Hepatocyte (in vitro differentiated cells): ENCODE measurements at regions not wholly inside any gene's neighbourhood (a gene's known extent, or its start where the extent isn't known, plus 50 kb on each side); places are given as distances from the start of the nearest gene placed in this dataset.

Experiments
- DNase-seq: peaks from one replicate; pipeline ENCODE4 v3.0.0-alpha.2; 2016; ENCODE audit warnings: low spot score
- H2AFZ ChIP-seq: fragments of 200-600 bp; sonication (generic); 2 replicates; pipeline ENCODE4 v1.6.0; 2016; ENCODE audit warnings: antibody characterized with exemption, mild to moderate bottlenecking
- H3K27ac ChIP-seq: fragments of 200-600 bp; sonication (generic); 2 replicates; pipeline ENCODE4 v1.5.1; 2016; ENCODE audit warnings: mild to moderate bottlenecking
- H3K27me3 ChIP-seq: fragments of 200-600 bp; sonication (generic); 2 replicates; pipeline ENCODE4 v1.6.1; 2016
- H3K36me3 ChIP-seq: fragments of 200-600 bp; sonication (generic); replicated peaks from 2 replicates; pipeline ENCODE4 v1.5.1; 2016; ENCODE audit warnings: low read depth; ENCODE audit not compliant: insufficient read depth
- H3K4me1 ChIP-seq: fragments of 200-600 bp; sonication (generic); 2 replicates; pipeline ENCODE4 v1.5.1; 2016; ENCODE audit warnings: mild to moderate bottlenecking, moderate library complexity; ENCODE audit not compliant: insufficient read depth
- H3K4me2 ChIP-seq: fragments of 200-600 bp; sonication (generic); 2 replicates; pipeline ENCODE4 v1.6.0; 2016
- H3K4me3 ChIP-seq: fragments of 200-600 bp; sonication (generic); 2 replicates; pipeline ENCODE4 v1.5.1; 2016; ENCODE audit warnings: mild to moderate bottlenecking
- H3K79me2 ChIP-seq: fragments of 200-600 bp; sonication (generic); 2 replicates; pipeline ENCODE4 v1.6.0; 2017; ENCODE audit warnings: mild to moderate bottlenecking
- H3K9me2 ChIP-seq: fragments of 200-600 bp; sonication (generic); replicated peaks from 2 replicates; pipeline ENCODE4 v1.6.0; 2017; ENCODE audit warnings: mild to moderate bottlenecking; ENCODE audit not compliant: insufficient read depth
- H3K9me3 ChIP-seq: fragments of 200-600 bp; sonication (generic); 2 replicates; pipeline ENCODE4 v1.5.1; 2016; ENCODE audit warnings: low read depth, mild to moderate bottlenecking
- H4K20me1 ChIP-seq: fragments of 200-600 bp; sonication (generic); 2 replicates; pipeline ENCODE4 v1.6.0; 2016; ENCODE audit warnings: mild to moderate bottlenecking; ENCODE audit not compliant: insufficient read depth, poor library complexity, severe bottlenecking
- EZH2 ChIP-seq: fragments of 200-600 bp; sonication (generic); IDR thresholded peaks from 2 replicates; pipeline ENCODE4 v1.6.1; 2016; ENCODE audit warnings: antibody characterized with exemption, mild to moderate bottlenecking, borderline replicate concordance
- EZH2phosphoT487 ChIP-seq: fragments of 200-600 bp; sonication (generic); IDR thresholded peaks from one replicate; pipeline ENCODE4 v1.6.1; 2018; ENCODE audit warnings: antibody characterized with exemption, mild to moderate bottlenecking, low read depth, moderate library complexity; ENCODE audit not compliant: unreplicated experiment, severe bottlenecking
- WGBS: methylation state at CpG from one replicate; pipeline ENCODE4 v1.1.6; 2016; ENCODE audit warnings: low lambda C conversion rate; ENCODE audit errors: missing lambda C conversion rate; 5-methylcytosine and 5-hydroxymethylcytosine counted together
- TF ChIP-seq, protein P1 (sequence below): fragments of 200-600 bp; sonication (generic); IDR thresholded peaks from 2 replicates; pipeline ENCODE4 v1.5.1; 2016; ENCODE audit warnings: antibody characterized with exemption, mild to moderate bottlenecking; ENCODE audit not compliant: poor library complexity

DNA sequence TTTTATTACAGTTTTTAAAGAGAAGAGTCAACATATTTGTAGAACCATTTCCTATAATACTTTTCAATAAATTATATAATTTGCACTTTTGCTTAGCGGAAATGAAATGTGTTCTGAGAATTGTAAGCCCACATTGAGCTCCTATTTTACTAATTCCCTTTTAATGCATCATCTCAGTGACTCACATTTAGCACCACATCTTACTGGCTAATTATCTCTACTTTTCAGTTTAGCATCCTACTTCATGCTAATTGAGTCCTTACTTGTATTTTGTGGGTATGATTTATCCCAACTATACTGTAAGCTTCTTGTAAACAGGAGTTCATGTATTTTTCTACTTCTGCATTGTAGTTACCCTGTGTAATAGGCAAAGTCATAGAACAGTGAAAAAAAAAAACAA is 67.5 kb downstream of the TMX1 start:
- TF ChIP-seq EZH2phosphoT487, result no peak
- no peak for TF ChIP-seq EZH2
- TF ChIP-seq, protein P1, sequence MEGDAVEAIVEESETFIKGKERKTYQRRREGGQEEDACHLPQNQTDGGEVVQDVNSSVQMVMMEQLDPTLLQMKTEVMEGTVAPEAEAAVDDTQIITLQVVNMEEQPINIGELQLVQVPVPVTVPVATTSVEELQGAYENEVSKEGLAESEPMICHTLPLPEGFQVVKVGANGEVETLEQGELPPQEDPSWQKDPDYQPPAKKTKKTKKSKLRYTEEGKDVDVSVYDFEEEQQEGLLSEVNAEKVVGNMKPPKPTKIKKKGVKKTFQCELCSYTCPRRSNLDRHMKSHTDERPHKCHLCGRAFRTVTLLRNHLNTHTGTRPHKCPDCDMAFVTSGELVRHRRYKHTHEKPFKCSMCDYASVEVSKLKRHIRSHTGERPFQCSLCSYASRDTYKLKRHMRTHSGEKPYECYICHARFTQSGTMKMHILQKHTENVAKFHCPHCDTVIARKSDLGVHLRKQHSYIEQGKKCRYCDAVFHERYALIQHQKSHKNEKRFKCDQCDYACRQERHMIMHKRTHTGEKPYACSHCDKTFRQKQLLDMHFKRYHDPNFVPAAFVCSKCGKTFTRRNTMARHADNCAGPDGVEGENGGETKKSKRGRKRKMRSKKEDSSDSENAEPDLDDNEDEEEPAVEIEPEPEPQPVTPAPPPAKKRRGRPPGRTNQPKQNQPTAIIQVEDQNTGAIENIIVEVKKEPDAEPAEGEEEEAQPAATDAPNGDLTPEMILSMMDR, result no peak
- no peaks in the 10 kb centered on the region for H4K20me1 ChIP-seq
- H3K4me2 ChIP-seq, result no peak overlapping the region
- no peaks in the 10 kb centered on the region for H3K79me2 ChIP-seq
- no peaks in the 10 kb centered on the region for H3K36me3 ChIP-seq
- H3K9me2 ChIP-seq, result no peaks in the 10 kb centered on the region
- WGBS, result 97% methylated on average over 1 of the region's 1 CpG
- H2AFZ ChIP-seq, result no peak overlapping the region
- peaks cover 4% of the 10 kb centered on the region for H3K4me1 ChIP-seq
- no peak for DNase-seq
- no peak overlapping the region for H3K4me3 ChIP-seq
- no peaks in the 10 kb centered on the region for H3K27me3 ChIP-seq
- no peaks in the 10 kb centered on the region for H3K9me3 ChIP-seq
- H3K27ac ChIP-seq, result no peak overlapping the region

DNA sequence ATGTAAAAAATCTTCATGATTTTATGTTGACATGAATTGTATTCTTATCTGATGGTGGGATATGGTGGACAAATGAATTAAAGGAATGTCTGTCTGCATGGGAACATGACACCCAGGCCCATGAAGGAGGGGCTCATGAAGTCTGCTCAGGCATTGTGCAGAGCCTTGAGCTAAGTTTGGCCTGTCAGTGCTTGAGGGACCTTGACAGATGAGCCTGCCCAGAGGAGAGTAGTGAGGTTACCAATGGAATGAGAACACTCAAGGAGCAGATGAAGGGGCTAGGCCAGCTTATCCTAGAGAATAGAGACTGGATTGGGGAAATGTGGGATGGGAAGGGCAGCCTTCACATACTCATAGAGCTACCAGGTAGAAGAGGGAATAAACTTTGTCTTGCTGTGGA is 68.8 kb downstream of the TMX1 start:
- no peak for DNase-seq
- TF ChIP-seq, protein P1, result no peak
- TF ChIP-seq EZH2, result no peak
- TF ChIP-seq EZH2phosphoT487, result no peak
- H3K4me3 ChIP-seq, result no peak overlapping the region
- H3K4me1 ChIP-seq, result peaks cover 4% of the 10 kb centered on the region
- H4K20me1 ChIP-seq, result no peaks in the 10 kb centered on the region
- H3K9me3 ChIP-seq, result no peaks in the 10 kb centered on the region
- no peak overlapping the region for H2AFZ ChIP-seq
- no peaks in the 10 kb centered on the region for H3K79me2 ChIP-seq
- no peaks in the 10 kb centered on the region for H3K27me3 ChIP-seq
- no peak overlapping the region for H3K27ac ChIP-seq
- no peaks in the 10 kb centered on the region for H3K36me3 ChIP-seq
- H3K4me2 ChIP-seq, result no peak overlapping the region
- no peaks in the 10 kb centered on the region for H3K9me2 ChIP-seq

DNA sequence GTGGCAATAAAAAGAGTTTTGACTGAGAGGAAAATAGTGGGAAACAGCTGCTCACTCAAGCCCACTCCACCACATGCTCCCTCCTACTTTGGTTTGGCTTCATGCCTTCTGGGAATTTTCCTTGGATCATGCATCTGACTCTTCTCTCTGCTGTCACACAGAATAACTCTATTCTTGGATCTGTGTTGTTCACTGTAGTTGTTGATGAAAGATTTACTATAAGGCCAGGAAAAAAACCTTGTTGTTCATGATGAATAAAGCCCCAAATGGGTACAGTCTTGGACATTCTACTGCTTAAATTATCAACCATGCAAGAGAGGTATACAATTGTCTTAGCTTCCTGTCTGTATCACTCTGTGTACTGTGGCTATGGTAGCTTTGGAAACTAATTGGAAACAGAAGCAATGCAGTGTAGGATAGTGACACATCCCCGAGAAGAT is 70.5 kb downstream of the TMX1 start:
- Histone ChIP-seq H3K27me3 (no peaks in the 10 kb centered on the region), H3K4me2 (no peak overlapping the region), H4K20me1 (no peaks in the 10 kb centered on the region), H3K9me3 (no peaks in the 10 kb centered on the region), H2AFZ (no peak overlapping the region), H3K79me2 (no peaks in the 10 kb centered on the region), H3K4me3 (no peak overlapping the region), H3K27ac (no peak overlapping the region), H3K9me2 (no peaks in the 10 kb centered on the region), H3K4me1 (no peaks in the 10 kb centered on the region), H3K36me3 (no peaks in the 10 kb centered on the region)
- TF ChIP-seq, protein P1, result no peak
- no peak for TF ChIP-seq EZH2phosphoT487
- no peak for TF ChIP-seq EZH2
- no peak for DNase-seq
- WGBS, result 52% methylated on average over 1 of the region's 1 CpG
